ENCODE measurements at regions not wholly inside any gene's neighbourhood (a gene's known extent, or its start where the extent isn't known, plus 50 kb on each side); places are given as distances from the start of the nearest gene placed in this dataset.

- DNase-seq: no peak
These were observed 52.9 kb upstream of the PAPPA start for GRCh38 chr9:116100711-116101121.

GRCh38 chr9:116101516-116101915, 52.1 kb upstream of the PAPPA start:
- DNase-seq: no peak

GRCh38 chr9:116102596-116102995, 51.0 kb upstream of the PAPPA start:
- no peak for DNase-seq

Data from NCI-H2029 (cell line).